Stimulated activated CD4-positive, alpha-beta T cell treated with anti-CD3 and anti-CD28 coated beads, Interleukin-12 subunit alpha, Interleukin-12 subunit beta, amount 100 ng/mL, for 48 hours (primary cell): ENCODE measurements at regions not wholly inside any gene's neighbourhood (a gene's known extent, or its start where the extent isn't known, plus 50 kb on each side); places are given as distances from the start of the nearest gene placed in this dataset.

Experiments
- DNase-seq, 3 donors: peaks; one replicate each; pipeline ENCODE4 v3.0.0-alpha.2; 2020; ENCODE audit warnings: low read depth in 2 of 3, low spot score in 1 of 3

- DNase-seq = no peak
Observed at GRCh38 chr7:113175525-113176104, 57.3 kb upstream of the SMIM30 start.

GRCh38 chr7:113172726-113173125, 54.4 kb upstream of the SMIM30 start:
- DNase-seq = no peak

GRCh38 chr7:113170591-113170990, 52.2 kb upstream of the SMIM30 start:
- DNase-seq = no peak
